ENCODE measurements at regions not wholly inside any gene's neighbourhood (a gene's known extent, or its start where the extent isn't known, plus 50 kb on each side); places are given as distances from the start of the nearest gene placed in this dataset.
A peak's percentile ranks its signal among the peaks of the same experiment; 100 is the strongest.

DNA sequence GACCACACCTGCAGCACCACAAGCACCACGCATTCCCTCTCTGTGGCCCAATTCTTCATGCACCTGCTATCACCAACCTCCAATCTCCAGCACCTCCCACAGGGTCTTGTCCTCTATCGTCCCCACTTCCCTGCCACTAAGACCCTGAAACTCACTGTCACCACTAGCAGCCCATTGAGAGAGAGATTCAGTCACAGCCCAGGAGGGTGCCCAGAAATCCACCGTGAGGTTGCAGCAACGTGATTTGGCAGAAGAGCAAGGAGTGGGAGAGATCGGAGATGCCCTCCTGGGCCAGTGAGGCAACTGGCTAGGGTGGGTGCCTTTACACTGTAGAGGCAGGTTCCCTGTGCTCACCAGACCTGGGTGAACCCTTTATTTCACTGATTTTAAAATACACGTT, 90.1 kb downstream of the ANKRD60 start:
- no peak for DNase-seq

- no peak for DNase-seq
Measured at GRCh38 chr20:58137651-58138265, 90.7 kb downstream of the ANKRD60 start.

GRCh38 chr20:58137236-58137635, 91.2 kb downstream of the ANKRD60 start:
- no peak for DNase-seq

GRCh38 chr20:58136149-58136484, 92.3 kb downstream of the ANKRD60 start:
- DNase-seq = no peak

- no peak for DNase-seq
Measured at GRCh38 chr20:58135441-58136148, 92.9 kb downstream of the ANKRD60 start.

- DNase-seq = no peak
Measured at GRCh38 chr20:58133020-58133808, 95.2 kb downstream of the ANKRD60 start.

DNA sequence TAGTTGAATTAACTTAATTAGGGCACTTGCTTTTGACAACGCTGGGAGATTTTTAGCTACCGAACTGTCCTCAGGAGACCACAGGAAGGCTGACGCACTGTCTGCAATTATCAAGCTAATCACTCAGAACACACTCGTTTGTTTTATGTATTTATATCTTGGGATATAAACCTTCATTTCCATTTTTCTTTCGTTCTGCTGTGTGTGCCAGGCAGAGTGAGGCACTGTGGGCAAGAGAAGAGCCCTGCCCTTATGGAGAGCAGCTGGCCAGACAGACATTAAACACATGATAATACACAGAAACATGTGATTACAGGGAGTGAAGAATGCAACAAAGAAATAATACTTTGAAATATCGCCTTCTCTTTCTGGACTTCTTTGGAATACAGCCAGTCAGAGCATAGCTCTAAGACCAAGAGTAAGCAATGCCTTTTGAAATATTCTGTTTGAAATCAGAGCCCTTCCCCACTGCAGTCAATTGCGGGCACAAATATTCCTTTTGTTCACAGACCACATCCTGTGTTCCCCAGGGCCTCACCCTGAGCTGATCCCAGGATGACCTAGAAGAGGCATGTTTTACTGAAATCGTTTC, 96.8 kb downstream of the ANKRD60 start:
- DNase-seq = peak; percentile 58

- peak; percentile 33 for DNase-seq
Measured at GRCh38 chr20:58131151-58131550, 97.3 kb downstream of the ANKRD60 start.

DNA sequence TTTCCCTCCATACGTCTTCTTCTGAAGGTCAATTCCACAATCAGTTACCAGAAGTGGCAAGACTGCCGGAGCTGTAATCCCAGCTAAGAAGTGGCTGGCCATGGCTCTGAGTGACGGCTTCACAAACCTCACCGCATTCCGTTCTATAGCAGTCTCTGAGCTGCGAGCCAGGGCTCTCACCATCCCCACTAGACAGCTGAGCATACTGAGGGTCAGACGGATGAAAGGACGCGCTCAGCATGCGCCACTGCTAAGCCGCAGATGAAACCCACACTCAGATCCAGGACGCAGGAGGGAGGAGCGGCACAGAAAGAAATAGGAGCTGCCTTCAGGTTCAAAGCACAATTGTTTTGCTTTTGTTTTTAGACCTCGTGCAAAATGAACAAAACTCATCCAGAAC, 97.9 kb downstream of the ANKRD60 start:
- DNase-seq = no peak

- DNase-seq = no peak
Measured at GRCh38 chr20:58130156-58130555, 98.3 kb downstream of the ANKRD60 start.

DNA sequence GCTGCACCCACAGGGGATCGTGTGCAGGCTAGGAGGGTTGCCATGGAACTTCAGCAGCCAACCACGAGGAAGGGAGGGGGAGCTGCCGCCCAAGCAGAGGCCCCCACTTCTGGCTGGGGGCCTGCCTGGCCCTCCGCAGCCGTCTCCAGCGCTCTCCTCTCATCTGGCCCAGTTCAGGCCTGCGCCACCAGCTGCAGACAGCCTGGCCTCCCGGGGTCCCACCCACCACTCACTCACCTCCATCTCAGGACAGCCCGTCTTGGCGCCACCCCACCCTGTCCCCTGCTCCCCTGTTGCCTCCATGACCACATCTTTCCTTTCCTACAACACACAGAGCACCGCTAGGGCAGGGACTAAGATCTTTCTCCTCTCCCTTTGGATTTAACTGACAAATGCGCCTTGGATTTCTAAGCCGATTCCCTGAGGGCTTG, 98.7 kb downstream of the ANKRD60 start:
- DNase-seq = no peak

DNA sequence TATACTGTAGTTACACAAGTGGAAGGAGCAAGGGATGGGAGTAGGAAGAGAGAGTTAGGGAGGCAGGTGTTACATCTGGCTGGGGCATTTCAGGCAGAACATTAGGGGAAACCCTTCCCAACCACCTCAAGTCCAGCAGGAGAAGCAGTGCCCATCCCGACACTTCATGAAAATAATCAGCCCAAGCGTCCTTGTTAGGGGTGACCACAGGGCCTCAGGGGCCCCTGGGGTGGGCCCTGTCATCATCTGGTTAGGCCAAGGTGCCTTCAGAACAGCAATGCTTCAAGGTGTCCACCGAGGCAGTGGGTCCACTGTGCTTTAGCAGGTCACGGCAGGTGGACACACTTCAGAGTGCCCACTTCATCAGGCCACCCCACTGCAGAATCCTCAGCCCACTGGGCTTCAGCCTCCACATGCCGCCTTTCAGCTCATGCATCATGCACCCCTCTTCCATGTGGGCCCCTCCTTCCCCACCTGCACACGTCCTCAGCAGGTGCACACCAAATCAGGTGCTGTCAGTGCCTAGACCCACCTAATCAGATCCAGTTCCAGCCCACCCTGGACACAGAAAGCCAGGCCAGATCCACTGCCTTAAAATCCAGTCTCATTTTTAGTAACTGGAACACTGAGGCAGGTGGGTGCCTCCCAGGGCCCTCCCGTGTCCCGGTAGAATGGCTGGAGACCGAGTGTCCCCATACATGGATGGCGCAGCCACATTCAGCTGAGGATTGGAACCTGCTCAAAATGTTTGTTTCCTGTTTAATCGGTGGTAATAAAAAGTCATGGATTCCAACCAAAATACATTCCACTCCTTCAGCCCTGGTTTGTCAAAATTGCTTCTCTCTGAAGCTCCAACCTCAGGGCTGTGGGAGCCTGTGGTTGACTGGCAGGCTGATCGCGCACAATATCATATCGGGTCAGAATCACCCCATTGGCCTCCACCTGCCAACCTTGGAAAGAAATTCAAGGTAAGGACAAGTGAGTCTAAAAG, 99.5 kb downstream of the ANKRD60 start:
- DNase-seq = no peak

GRCh38 chr20:58127701-58128111, 100.7 kb downstream of the ANKRD60 start:
- DNase-seq = no peak

- no peak for DNase-seq
Measured at GRCh38 chr20:58125726-58126125, 102.7 kb downstream of the ANKRD60 start.

DNA sequence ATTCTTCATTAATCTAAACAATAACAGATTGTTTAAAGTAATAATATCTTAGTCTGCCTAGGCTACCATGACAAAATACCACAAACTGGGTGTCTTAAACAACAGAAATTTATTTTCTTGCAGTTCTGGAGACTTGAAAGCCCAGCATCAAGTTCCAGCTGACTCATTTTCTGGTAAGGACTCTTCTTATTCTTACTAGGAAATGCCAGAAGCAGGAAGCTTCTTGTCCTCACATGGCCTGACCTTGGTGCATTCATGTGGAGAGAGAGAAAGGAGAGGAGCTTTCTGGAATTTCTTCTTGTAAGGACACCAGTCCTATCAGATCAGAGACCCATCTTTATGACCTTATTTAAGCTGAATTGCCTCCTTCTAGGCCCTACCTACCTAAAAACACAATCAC, 110.5 kb downstream of the ANKRD60 start:
- no peak for DNase-seq

- no peak for DNase-seq
Measured at GRCh38 chr20:58116505-58116904, 111.9 kb downstream of the ANKRD60 start.

- no peak for DNase-seq
Measured at GRCh38 chr20:58113716-58114115, 114.7 kb downstream of the ANKRD60 start.

- no peak for DNase-seq
Measured at GRCh38 chr20:58112017-58112781, 116.3 kb downstream of the ANKRD60 start.

- no peak for DNase-seq
Measured at GRCh38 chr20:58111310-58112016, 117.0 kb downstream of the ANKRD60 start.

DNA sequence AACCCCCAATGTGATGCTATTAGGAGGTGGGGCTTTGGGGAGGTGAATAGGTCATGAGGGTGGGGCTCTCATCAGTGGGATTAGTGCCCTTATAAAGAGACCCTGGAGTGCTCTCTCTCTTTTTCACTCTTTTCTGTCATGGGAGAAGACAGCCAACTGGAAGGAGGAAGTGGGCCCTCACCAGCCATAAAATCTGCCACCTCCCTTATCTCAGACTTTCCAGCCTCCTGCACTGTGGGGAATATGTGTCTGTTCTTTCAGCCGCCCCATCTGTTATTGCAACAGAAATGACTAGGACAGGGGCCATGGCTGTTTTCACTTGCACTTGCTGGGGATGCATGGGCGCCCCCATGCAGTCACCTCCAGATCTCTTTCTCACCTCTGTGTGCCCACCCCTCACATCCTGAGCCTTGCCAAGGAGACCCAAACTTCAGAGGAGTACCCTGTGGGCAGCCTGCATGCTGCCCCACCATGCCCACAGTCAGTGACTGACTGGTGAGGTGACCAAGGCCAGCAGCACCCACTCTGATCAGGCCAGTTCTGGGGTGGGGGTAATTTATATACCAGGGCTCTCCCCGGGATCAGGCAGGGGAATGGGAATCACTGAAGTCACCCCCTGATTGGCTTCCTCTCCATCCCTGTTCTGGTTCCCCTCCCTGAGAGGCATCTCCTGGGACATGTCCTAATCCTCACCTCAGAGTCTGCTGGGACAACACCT, 118.4 kb downstream of the ANKRD60 start:
- no peak for DNase-seq

Measured in NCI-H2029 treated with DMSO at 0.1 percent for 48 hours (cell line).